Liver (tissue), 3 donors: ENCODE measurements at regions not wholly inside any gene's neighbourhood (a gene's known extent, or its start where the extent isn't known, plus 50 kb on each side); places are given as distances from the start of the nearest gene placed in this dataset.

Experiments used
- EGR1 ChIP-seq, 2 donors: IDR thresholded peaks; 2 replicates each; pipeline ENCODE4 v1.6.1; 2016 to 2018; ENCODE audit warnings: antibody characterized with exemption in 2 of 2, low read depth in 2 of 2
- FOXA1 ChIP-seq: IDR thresholded peaks from 2 replicates; pipeline ENCODE4 v1.6.1; 2016; ENCODE audit warnings: antibody characterized with exemption
- GABPA ChIP-seq, 2 donors: IDR thresholded peaks in 1 of 2; conservative IDR thresholded peaks in 1 of 2; 2 replicates each; pipeline ENCODE4 v1.6.1; 2016; ENCODE audit warnings: antibody characterized with exemption in 2 of 2, mild to moderate bottlenecking in 1 of 2, moderate library complexity in 1 of 2
- RAD21 ChIP-seq, 2 donors: IDR thresholded peaks; 2 replicates each; pipeline ENCODE4 v1.6.1; 2016; ENCODE audit warnings: antibody characterized with exemption in 2 of 2, mild to moderate bottlenecking in 2 of 2
- SP1 ChIP-seq: IDR thresholded peaks from 2 replicates; pipeline ENCODE4 v1.6.1; 2018; ENCODE audit warnings: antibody characterized with exemption, mild to moderate bottlenecking
- TAF1 ChIP-seq: conservative IDR thresholded peaks from 2 replicates; pipeline ENCODE4 v1.6.1; 2016; ENCODE audit warnings: antibody characterized with exemption, mild to moderate bottlenecking
- TF ChIP-seq, protein P1 (sequence below): fragments of 150-350 bp; IDR thresholded peaks from 2 replicates; pipeline ENCODE4 v1.5.1; 2017; ENCODE audit warnings: improper control_type of control experiment, low read depth, low read length; ENCODE audit not compliant: missing input control
- TF ChIP-seq, protein P2 (sequence below): IDR thresholded peaks from 2 replicates; pipeline ENCODE4 v1.6.1; 2016; ENCODE audit warnings: antibody characterized with exemption
- TF ChIP-seq, protein P3 (sequence below): IDR thresholded peaks from 2 replicates; pipeline ENCODE4 v1.6.1; 2016; ENCODE audit warnings: antibody characterized with exemption
- donor health status: healthy.
- donor health status: healthy.

DNA sequence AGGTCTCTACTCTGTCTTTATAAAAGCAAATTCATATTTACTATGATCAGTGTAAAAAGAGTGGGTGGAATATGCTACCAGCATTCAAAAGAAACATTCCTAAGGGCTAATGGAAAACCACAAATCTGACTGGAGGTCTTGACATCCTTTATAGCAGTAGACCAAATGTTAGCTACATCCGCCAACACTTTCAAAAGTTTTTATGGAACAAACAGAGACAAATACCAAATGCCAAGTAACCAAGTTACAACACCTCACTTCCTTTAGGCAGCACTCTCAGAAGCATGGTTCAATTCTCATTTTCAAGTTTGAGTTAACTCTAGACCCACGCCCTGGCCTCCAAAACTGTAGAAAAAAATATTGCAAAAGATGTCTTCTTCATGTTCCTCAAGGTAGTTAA is 78.3 kb upstream of the SETBP1 start:
- no peak for TF ChIP-seq SP1
- TF ChIP-seq, protein P1, sequence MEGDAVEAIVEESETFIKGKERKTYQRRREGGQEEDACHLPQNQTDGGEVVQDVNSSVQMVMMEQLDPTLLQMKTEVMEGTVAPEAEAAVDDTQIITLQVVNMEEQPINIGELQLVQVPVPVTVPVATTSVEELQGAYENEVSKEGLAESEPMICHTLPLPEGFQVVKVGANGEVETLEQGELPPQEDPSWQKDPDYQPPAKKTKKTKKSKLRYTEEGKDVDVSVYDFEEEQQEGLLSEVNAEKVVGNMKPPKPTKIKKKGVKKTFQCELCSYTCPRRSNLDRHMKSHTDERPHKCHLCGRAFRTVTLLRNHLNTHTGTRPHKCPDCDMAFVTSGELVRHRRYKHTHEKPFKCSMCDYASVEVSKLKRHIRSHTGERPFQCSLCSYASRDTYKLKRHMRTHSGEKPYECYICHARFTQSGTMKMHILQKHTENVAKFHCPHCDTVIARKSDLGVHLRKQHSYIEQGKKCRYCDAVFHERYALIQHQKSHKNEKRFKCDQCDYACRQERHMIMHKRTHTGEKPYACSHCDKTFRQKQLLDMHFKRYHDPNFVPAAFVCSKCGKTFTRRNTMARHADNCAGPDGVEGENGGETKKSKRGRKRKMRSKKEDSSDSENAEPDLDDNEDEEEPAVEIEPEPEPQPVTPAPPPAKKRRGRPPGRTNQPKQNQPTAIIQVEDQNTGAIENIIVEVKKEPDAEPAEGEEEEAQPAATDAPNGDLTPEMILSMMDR: no peak
- TF ChIP-seq FOXA1: no peak
- TF ChIP-seq, protein P2, sequence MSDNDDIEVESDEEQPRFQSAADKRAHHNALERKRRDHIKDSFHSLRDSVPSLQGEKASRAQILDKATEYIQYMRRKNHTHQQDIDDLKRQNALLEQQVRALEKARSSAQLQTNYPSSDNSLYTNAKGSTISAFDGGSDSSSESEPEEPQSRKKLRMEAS: no peak
- TF ChIP-seq TAF1: no peak
- no peak for TF ChIP-seq GABPA (IDR thresholded peaks at IDR 0.05 in 1 of 2, conservative IDR thresholded peaks at IDR 0.05 in 1 of 2)
- no peak for TF ChIP-seq RAD21 (IDR thresholded peaks at IDR 0.05)
- no peak for TF ChIP-seq EGR1 (IDR thresholded peaks at IDR 0.05; ENCODE audit: low read depth in 2 of 2)
- TF ChIP-seq, protein P3, sequence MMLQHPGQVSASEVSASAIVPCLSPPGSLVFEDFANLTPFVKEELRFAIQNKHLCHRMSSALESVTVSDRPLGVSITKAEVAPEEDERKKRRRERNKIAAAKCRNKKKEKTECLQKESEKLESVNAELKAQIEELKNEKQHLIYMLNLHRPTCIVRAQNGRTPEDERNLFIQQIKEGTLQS: no peak
